ENCODE measurements at regions not wholly inside any gene's neighbourhood (a gene's known extent, or its start where the extent isn't known, plus 50 kb on each side); places are given as distances from the start of the nearest gene placed in this dataset.
"Not testable (repeated sequence)": the region's sequence is repeated elsewhere in the genome, so short reads cannot be mapped to it uniquely, and the experiment has no call there.

GRCh38 chr12:46516933-46517578, 144.5 kb upstream of the SLC38A2 start:
- peak; percentile 8 for DNase-seq

DNA sequence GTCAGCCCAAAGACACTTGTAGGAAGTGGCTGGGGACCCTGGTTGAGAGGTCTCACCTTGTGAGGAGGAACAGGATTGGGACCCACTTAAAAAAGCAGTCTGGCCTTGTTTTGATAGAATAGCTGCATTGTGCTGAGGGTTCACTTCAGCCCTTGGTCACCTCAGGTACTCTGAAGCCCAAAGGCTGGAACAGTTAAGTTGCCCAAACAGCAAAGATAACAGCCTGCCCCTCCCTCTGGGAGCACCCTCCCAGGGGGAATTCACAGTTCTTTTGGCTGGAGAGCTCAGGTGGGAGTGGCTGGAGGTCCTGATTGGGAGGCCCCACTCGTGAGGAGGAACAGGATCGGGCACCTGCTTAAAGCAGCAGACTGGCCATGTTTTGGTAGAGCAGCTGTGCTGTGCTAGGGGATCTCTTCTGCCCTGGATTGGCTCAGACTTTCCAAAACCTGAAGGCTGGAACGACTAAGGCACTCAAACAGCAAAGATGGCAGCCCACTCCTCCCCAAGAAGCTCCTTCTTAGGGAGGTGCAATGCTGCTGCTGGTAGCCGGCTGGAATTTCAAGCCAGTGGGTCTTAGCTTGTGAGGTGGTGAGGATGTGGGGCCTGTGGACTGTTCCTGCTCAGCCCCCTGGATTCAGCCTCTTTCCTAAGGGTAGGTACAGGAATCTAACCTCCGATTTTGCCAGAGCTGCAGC, 143.8 kb upstream of the SLC38A2 start:
- DNase-seq = no peak

- no peak for DNase-seq
Observed at GRCh38 chr12:46515829-46516228, 143.3 kb upstream of the SLC38A2 start.

DNA sequence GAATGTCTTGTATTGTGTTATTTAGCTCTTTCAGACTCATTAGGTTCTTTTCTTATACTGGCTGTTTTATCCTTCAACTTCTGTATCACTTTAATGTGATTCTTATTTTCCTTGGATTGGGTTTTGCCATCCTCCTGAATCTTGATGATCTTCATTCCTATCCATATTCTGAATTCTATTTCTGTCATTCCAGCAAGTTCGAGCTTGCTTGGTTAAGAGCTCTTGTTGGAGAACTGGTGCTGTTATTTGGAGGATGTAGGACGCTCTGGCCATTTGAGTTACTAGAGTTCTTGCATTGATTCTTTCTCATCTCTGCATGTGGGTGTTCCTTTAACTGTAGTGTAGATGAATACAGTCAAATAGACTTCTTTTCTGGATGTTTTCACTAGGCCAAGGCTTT, 142.3 kb upstream of the SLC38A2 start:
- no peak for DNase-seq

- not testable (repeated sequence) for DNase-seq
Observed at GRCh38 chr12:46510257-46510656, 137.7 kb upstream of the SLC38A2 start.

GRCh38 chr12:46509135-46509534, 136.6 kb upstream of the SLC38A2 start:
- DNase-seq = no peak

- no peak for DNase-seq
Observed at GRCh38 chr12:46508651-46509050, 136.1 kb upstream of the SLC38A2 start.

DNA sequence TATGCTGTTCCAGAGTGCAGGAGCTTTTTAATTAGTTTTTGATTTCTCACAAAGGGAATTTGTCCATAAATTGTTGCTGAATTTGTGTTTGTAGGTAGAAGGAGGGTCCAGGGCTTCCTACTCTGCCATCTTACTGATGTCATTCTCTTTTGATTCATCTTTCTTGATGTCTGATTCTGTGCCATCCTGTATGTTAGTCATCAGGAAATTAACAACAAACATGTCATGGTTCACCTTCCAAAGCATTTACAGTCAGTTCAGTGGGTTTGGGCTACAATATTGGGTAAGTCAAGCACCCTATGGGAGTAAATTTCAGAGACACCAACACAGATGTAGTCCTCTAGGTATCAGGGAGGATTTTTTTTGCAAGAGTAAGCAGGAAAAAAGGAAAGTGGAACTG, 135.2 kb upstream of the SLC38A2 start:
- DNase-seq = no peak

DNA sequence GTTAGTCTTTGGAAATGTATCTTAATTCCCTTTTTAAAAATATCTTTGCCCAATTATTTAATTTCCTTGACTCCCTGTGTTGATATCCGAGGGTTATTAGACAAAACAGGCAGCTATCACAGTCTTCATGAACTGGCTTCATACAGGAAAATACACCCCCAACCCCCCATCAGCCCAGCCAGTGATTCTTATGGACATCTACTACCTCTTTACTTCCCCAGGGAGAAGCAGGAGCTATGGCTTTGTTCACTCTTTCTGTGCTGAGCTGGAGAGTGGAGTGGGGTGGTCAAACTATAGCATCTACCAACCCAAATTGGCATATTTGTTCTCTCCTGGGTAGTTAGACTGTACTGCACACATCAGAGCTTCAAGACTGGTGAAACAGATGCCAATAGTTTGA, 134.4 kb upstream of the SLC38A2 start:
- DNase-seq = no peak

DNA sequence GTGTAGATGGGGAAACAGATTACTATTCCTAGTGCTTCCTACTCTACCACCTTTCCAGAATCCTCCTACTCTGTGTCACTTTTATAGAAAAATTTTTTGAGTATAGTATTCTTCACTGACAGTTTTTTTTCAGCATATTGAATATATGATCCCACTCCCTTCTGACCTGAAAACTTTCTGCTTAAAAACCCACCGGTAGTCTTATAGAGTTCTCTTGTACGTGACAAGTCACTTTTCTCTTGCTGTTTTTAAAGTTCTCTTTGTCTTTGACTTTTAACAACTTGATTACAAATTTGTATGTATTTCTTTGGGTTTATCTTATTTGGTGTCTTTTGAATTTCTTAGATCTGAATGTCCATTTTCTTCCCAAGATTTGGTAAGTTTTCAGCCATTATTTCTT, 133.6 kb upstream of the SLC38A2 start:
- no peak for DNase-seq

DNA sequence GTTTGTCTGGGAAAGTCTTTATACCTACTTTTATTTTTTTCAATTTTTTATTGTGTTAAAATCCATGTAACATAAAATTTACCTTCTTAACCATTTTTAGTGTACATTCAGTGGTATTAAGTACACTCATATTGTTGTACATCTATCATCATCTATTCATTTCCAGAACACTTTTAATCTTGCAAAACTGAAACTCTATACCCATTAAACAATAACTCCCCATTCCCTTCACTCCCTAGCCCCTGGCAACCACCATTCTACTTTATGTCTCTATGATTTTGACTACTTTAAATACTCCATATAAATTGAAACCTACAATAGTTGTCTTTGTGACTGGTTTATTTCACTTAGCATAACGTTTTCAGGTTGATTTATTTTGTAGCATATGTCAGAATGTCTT, 131.9 kb upstream of the SLC38A2 start:
- DNase-seq = no peak

DNA sequence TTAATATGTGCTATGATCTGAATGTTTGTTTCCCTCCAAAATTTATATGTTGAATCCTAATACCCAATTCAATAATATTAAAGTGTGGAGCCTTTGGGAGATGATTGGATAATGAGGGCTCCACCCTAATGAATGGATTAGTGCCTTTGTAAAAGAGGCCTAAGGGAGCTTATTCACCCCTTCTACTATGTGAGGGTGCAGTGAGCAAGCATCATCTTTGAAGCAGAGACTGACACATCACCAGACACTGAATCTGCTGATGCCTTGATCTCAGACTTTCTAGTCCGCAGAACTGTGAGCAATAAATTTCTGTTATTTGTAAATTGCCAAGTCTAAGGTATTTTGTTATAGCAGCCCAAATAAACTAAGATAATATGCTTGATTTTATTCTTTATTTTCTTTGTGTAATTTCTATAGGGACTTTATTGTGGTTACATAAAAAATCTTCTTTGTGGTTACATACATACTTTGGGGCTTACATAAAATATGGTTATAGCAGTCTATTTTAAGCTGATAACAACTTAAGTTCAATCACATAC, 131.1 kb upstream of the SLC38A2 start:
- no peak for DNase-seq

DNA sequence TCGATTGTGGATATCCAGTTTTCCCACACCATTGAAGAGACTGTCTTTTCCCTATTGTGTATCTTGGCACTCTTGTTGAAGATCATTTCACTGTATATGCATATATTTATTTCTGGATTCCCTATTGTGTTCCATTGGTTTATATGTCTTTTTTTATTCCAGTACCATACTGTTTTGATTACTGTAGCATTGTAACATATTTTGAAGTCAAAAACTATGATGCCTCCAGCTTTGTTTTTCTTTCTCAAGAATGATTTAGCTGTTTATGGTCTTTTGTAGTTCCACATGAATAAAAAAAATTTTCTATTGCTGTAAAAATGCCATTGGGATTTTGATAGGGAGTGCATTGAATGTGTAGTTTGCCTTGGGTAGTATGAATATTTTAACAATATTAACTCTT, 128.1 kb upstream of the SLC38A2 start:
- no peak for DNase-seq

- DNase-seq = no peak
Observed at GRCh38 chr12:46499901-46500300, 127.3 kb upstream of the SLC38A2 start.

GRCh38 chr12:46499226-46499625, 126.7 kb upstream of the SLC38A2 start:
- no peak for DNase-seq

GRCh38 chr12:46497739-46498138, 125.2 kb upstream of the SLC38A2 start:
- no peak for DNase-seq

- no peak for DNase-seq
Observed at GRCh38 chr12:46494424-46494823, 121.9 kb upstream of the SLC38A2 start.

GRCh38 chr12:46493834-46494181, 121.2 kb upstream of the SLC38A2 start:
- DNase-seq = no peak

- no peak for DNase-seq
Observed at GRCh38 chr12:46493150-46493833, 120.7 kb upstream of the SLC38A2 start.

- DNase-seq = no peak
Observed at GRCh38 chr12:46492471-46493085, 120.0 kb upstream of the SLC38A2 start.

DNA sequence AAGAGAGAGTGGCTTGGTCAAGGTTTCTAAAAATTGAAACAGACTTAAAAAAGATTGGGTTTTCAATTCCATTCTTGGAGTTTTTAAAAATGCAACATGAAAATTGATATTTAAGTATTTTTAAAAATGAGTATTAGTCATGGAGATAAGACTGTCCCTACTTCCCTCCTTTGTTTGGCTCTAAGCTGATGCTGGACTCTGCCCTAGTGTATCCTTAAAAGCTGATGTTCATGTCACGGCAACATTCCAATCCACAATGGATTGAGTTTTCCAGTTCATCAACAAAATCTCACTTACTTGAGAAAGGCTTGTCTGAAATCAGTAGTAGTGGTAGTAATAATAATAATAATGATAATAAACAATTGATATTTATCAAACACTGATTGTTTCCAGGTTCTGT, 119.0 kb upstream of the SLC38A2 start:
- no peak for DNase-seq

DNA sequence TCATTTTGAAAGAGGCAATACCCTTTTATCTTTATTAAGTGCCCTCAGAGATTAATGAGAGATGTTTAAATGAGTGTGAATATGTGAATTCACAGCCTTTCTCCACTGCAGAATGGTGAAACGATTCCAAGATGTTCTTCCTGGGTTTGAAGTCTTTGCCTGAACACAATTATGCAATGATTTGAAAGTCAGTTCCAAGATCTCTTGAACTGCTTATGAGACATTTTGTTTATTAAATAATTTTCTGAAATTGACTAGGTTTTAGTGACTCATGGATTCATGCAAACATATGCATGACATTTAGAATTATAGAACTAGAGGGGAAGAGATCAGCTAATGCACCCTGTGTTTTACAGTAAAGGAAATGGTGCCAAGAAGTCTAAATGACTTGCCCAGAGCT, 118.1 kb upstream of the SLC38A2 start:
- DNase-seq = no peak

GRCh38 chr12:46489951-46490388, 117.4 kb upstream of the SLC38A2 start:
- DNase-seq = no peak

Data from suppressor macrophage treated with lipopolysaccharide for 4 hours (primary cell).